PC-9 (cell line): ENCODE measurements at regions not wholly inside any gene's neighbourhood (a gene's known extent, or its start where the extent isn't known, plus 50 kb on each side); places are given as distances from the start of the nearest gene placed in this dataset.

Experiments used
- EZH2 ChIP-seq: fragments of 200-600 bp; sonication (generic); IDR thresholded peaks from 2 replicates; pipeline ENCODE4 v1.8.0; 2017; ENCODE audit warnings: antibody characterized with exemption, low read depth
- TF ChIP-seq, protein P1 (sequence below): fragments of 200-600 bp; sonication (generic); conservative IDR thresholded peaks from 2 replicates; pipeline ENCODE4 v1.6.1; 2017; ENCODE audit warnings: mixed run types, antibody characterized with exemption, mild to moderate bottlenecking, moderate library complexity

DNA sequence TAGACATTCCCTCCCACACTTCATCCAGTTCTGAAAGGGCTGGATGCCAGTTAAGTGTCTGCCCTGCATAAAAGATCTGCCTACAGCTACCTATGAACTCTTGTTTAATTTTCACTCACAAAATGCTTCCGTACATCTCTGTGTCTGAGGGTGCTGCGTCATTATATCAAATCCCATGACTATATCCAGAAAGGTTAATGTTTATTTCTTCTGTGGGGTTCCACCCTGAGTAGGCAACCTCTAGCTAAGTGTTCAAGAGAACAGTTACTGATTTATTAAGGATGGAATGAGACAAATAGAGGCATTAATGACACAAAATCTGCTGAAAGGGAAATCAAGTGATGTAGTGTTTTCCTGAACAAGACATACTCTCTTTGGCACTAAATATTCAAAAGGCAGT, 220.2 kb downstream of the MTHFS start:
- TF ChIP-seq, protein P1, sequence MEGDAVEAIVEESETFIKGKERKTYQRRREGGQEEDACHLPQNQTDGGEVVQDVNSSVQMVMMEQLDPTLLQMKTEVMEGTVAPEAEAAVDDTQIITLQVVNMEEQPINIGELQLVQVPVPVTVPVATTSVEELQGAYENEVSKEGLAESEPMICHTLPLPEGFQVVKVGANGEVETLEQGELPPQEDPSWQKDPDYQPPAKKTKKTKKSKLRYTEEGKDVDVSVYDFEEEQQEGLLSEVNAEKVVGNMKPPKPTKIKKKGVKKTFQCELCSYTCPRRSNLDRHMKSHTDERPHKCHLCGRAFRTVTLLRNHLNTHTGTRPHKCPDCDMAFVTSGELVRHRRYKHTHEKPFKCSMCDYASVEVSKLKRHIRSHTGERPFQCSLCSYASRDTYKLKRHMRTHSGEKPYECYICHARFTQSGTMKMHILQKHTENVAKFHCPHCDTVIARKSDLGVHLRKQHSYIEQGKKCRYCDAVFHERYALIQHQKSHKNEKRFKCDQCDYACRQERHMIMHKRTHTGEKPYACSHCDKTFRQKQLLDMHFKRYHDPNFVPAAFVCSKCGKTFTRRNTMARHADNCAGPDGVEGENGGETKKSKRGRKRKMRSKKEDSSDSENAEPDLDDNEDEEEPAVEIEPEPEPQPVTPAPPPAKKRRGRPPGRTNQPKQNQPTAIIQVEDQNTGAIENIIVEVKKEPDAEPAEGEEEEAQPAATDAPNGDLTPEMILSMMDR: no peak
- no peak for TF ChIP-seq EZH2
